Breast epithelium (tissue), 4 donors: ENCODE measurements at regions not wholly inside any gene's neighbourhood (a gene's known extent, or its start where the extent isn't known, plus 50 kb on each side); places are given as distances from the start of the nearest gene placed in this dataset.

Experiments used
- DNase-seq, 2 donors: peaks; one replicate each; pipeline ENCODE4 v3.0.0-alpha.2; 2019; ENCODE audit warnings: low spot score in 2 of 2
- H3K27ac ChIP-seq, 2 donors: fragments of 200-600 bp; sonication (generic) in 1 of 2; one replicate each; pipeline ENCODE4 v1.5.1; 2016 to 2019; ENCODE audit warnings: mild to moderate bottlenecking in 1 of 2
- H3K27me3 ChIP-seq, 2 donors: fragments of 200-600 bp; sonication (generic) in 1 of 2; one replicate each; pipeline versions ENCODE4 v1.5.1 to v1.6.0; 2017 to 2019; ENCODE audit warnings: control low read depth in 1 of 2, mild to moderate bottlenecking in 1 of 2
- H3K36me3 ChIP-seq: fragments of 200-600 bp; one replicate; pipeline ENCODE4 v1.5.1; 2019
- H3K4me1 ChIP-seq, 2 donors: fragments of 200-600 bp; sonication (generic); one replicate each; pipeline ENCODE4 v1.5.1; 2016 to 2019; ENCODE audit warnings: control low read depth in 1 of 2
- H3K4me3 ChIP-seq, 3 donors: fragments of 200-600 bp; sonication (generic); 1 replicate in 2 of 3; 2 replicates in 1 of 3; pipeline ENCODE4 v1.5.1; 2016 to 2019; ENCODE audit warnings: mild to moderate bottlenecking in 3 of 3, moderate library complexity in 2 of 3
- H3K9me3 ChIP-seq, 2 donors: fragments of 200-600 bp; sonication (generic) in 1 of 2; one replicate each; pipeline ENCODE4 v1.5.1; 2016 to 2019; ENCODE audit warnings: control low read depth in 1 of 2
- POLR2A ChIP-seq: fragments of 450-650 bp; IDR thresholded peaks from one replicate; pipeline ENCODE4 v1.6.1; 2016; ENCODE audit warnings: antibody characterized with exemption, mild to moderate bottlenecking, moderate library complexity
- POLR2AphosphoS5 ChIP-seq, 3 donors: sonication (generic); formaldehyde crosslinking; IDR thresholded peaks; one replicate each; pipeline ENCODE4 v1.6.1; 2017; ENCODE audit warnings: antibody characterized with exemption in 3 of 3
- intact Hi-C: fragments of 100-400 bp; cut with DNase I; formaldehyde crosslinking; loops from one replicate; pipeline ENCODE4 v1.15.1; 2023; ENCODE audit warnings: low total_unique reads
- TF ChIP-seq, protein P1 (sequence below), 3 donors: fragments of 450-650 bp; IDR thresholded peaks; one replicate each; pipeline ENCODE4 v1.5.1; 2016 to 2017; ENCODE audit warnings: antibody characterized with exemption in 3 of 3, mild to moderate bottlenecking in 3 of 3, moderate library complexity in 3 of 3

DNA sequence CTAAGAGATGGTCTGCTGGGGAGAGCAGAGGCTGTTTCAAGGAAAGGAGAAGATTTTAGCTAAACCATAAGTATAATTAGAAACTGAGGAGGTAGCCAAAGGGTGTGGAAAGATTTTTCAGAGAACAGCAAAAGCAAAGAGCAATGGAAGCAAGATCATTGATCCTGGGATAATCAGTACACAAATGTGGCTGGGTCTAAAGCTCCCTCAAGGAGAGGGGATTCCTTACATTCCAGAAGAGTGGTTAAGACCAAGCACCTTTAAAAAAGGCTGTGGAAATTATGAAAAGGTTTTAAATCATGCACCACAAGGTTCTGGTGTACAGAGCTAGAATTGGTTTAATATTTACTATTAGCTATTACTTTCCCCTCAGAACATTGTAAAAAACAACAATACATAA is 246.0 kb upstream of the UBE2E3 start:
- H3K4me3 ChIP-seq = no peak overlapping the region
- H3K27me3 ChIP-seq = no peaks in the 10 kb centered on the region
- DNase-seq = no peak
- intact Hi-C loops = no loop called here
- TF ChIP-seq POLR2A = no peak
- TF ChIP-seq, protein P1, sequence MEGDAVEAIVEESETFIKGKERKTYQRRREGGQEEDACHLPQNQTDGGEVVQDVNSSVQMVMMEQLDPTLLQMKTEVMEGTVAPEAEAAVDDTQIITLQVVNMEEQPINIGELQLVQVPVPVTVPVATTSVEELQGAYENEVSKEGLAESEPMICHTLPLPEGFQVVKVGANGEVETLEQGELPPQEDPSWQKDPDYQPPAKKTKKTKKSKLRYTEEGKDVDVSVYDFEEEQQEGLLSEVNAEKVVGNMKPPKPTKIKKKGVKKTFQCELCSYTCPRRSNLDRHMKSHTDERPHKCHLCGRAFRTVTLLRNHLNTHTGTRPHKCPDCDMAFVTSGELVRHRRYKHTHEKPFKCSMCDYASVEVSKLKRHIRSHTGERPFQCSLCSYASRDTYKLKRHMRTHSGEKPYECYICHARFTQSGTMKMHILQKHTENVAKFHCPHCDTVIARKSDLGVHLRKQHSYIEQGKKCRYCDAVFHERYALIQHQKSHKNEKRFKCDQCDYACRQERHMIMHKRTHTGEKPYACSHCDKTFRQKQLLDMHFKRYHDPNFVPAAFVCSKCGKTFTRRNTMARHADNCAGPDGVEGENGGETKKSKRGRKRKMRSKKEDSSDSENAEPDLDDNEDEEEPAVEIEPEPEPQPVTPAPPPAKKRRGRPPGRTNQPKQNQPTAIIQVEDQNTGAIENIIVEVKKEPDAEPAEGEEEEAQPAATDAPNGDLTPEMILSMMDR (IDR thresholded peaks at IDR 0.05) = no peak
- TF ChIP-seq POLR2AphosphoS5 (IDR thresholded peaks at IDR 0.05) = no peak
- H3K27ac ChIP-seq = no peak overlapping the region
- H3K4me1 ChIP-seq = no peaks in the 10 kb centered on the region
- no peaks in the 10 kb centered on the region for H3K9me3 ChIP-seq
- no peaks in the 10 kb centered on the region for H3K36me3 ChIP-seq

DNA sequence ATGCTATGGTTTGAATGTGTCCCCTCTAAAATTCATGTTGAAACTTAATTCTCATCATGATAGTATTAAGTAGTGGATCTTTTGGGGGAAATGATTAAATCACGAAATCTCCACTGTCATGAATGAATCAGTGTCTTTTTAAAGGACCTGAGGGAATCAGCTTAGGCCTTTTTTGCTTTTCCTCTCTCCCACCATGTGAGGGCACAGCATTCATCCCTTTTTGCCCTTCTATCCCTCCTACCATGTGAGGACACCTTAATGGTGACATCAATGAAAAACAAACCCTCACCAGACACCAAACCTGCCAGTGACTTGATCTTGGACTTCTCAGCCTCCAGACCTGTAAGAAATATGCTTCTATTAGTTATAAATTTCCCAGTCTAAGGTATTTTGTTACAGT is 247.1 kb upstream of the UBE2E3 start:
- intact Hi-C loops = no loop called here
- Histone ChIP-seq H3K27me3 (no peaks in the 10 kb centered on the region), H3K9me3 (no peaks in the 10 kb centered on the region), H3K4me1 (no peaks in the 10 kb centered on the region), H3K27ac (no peak overlapping the region), H3K36me3 (no peaks in the 10 kb centered on the region), H3K4me3 (no peak overlapping the region)
- TF ChIP-seq POLR2AphosphoS5 (IDR thresholded peaks at IDR 0.05) = no peak
- no peak for TF ChIP-seq POLR2A
- TF ChIP-seq, protein P1 (IDR thresholded peaks at IDR 0.05) = no peak
- DNase-seq = no peak

DNA sequence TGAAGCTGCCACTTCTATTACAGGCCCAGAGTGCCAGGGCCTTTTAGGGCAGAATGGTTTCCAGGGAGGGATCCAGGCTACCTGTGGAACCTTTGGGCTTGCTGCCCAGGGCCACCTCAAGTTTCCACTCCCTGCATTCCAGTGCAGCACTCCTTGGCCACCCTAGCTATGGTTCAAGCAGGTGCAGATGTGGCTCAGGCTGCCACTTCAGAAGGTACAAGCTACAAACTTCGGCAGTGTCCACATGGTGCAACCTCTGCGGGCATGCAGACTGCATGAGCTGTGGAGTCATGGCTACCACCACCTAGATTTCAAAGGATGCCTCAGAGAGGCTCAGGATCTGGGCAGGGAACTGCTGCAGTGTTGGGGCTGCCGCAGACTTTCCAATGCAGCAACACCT is 248.1 kb upstream of the UBE2E3 start:
- no peak for DNase-seq
- H3K36me3 ChIP-seq = no peaks in the 10 kb centered on the region
- intact Hi-C loops = no loop called here
- no peak overlapping the region for H3K4me3 ChIP-seq
- H3K9me3 ChIP-seq = no peaks in the 10 kb centered on the region
- no peak for TF ChIP-seq POLR2AphosphoS5 (IDR thresholded peaks at IDR 0.05)
- TF ChIP-seq, protein P1 (IDR thresholded peaks at IDR 0.05) = no peak
- no peak for TF ChIP-seq POLR2A
- H3K27ac ChIP-seq = no peak overlapping the region
- no peaks in the 10 kb centered on the region for H3K4me1 ChIP-seq
- no peaks in the 10 kb centered on the region for H3K27me3 ChIP-seq

DNA sequence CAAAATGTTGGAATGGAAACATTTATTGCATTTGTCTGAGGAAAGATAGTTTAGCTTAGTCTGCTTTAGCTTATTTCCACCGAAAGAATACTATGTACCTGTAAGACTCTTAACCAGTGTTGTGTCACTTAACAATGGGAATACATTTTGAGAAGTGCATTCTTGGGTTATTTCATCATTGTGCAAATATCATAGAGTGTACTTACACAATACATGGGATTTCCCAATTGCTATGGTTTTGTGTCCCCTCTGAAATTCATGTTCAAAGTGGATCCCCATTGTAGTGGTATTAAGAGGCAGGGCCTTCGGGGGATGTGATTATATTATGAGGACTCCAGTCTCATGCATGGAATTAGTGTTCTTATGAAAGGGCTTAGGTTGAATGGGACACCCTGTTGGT is 249.4 kb upstream of the UBE2E3 start:
- Histone ChIP-seq H3K36me3 (no peaks in the 10 kb centered on the region), H3K4me1 (no peaks in the 10 kb centered on the region), H3K27ac (no peak overlapping the region), H3K9me3 (no peaks in the 10 kb centered on the region), H3K4me3 (no peak overlapping the region), H3K27me3 (no peaks in the 10 kb centered on the region)
- intact Hi-C loops = no loop called here
- no peak for DNase-seq
- TF ChIP-seq, protein P1 (IDR thresholded peaks at IDR 0.05) = no peak
- TF ChIP-seq POLR2AphosphoS5 (IDR thresholded peaks at IDR 0.05) = no peak
- TF ChIP-seq POLR2A = no peak

DNA sequence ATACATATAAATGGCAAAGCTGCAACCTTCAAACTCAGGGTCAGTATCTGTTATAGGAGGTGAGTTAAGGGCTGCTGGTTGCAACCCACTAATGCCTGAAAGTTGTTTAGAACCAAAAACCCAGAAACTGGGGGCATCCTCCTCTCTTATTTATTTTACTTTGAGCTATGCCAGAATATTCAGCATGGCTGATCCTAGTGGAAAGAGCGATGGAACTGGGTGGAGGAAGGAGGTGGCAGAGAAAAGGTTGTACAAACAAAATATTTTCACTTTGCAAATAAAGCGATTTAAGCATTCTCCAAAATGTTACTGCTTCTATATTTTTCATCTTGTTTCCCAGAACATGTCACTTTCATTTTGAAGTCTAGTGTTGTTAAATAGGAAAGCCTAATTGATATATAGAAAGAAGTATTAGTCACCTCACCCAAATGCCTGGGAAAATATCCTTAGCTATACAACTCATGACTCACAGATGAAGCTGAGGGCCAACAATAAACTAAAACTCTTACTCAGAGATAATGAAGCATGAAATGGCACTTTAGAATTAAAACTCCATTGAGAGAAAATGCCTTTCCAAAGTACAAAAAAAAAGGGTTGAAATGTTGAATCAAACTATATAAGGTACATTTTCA is 251.4 kb upstream of the UBE2E3 start:
- no peaks in the 10 kb centered on the region for H3K27me3 ChIP-seq
- H3K27ac ChIP-seq = no peak overlapping the region
- TF ChIP-seq, protein P1 (IDR thresholded peaks at IDR 0.05) = no peak
- TF ChIP-seq POLR2A = no peak
- intact Hi-C loops = no loop called here
- no peaks in the 10 kb centered on the region for H3K36me3 ChIP-seq
- no peaks in the 10 kb centered on the region for H3K4me1 ChIP-seq
- H3K4me3 ChIP-seq = no peak overlapping the region
- no peak for DNase-seq
- no peaks in the 10 kb centered on the region for H3K9me3 ChIP-seq
